Smooth muscle cell (in vitro differentiated cells): ENCODE measurements at regions not wholly inside any gene's neighbourhood (a gene's known extent, or its start where the extent isn't known, plus 50 kb on each side); places are given as distances from the start of the nearest gene placed in this dataset.

ENCODE experiments used
- DNase-seq: peaks from one replicate; lab custom pipeline; 2025; ENCODE audit not compliant: unreplicated experiment; lab: John Stamatoyannopoulos, UW
- H2AFZ ChIP-seq: fragments of 200-600 bp; sonication (generic); 2 replicates; pipeline ENCODE4 v1.6.0; 2016; ENCODE audit warnings: antibody characterized with exemption, low read depth, mild to moderate bottlenecking
- H3F3A ChIP-seq: fragments of 200-600 bp; sonication (generic); 2 replicates; pipeline ENCODE4 v1.6.0; 2017; ENCODE audit warnings: antibody characterized with exemption, low read depth
- H3K27ac ChIP-seq: fragments of 200-600 bp; sonication (generic); 2 replicates; pipeline ENCODE4 v1.5.1; 2016; ENCODE audit warnings: low read depth, mild to moderate bottlenecking
- H3K27me3 ChIP-seq: fragments of 200-600 bp; sonication (generic); 2 replicates; pipeline ENCODE4 v1.6.1; 2016; ENCODE audit warnings: low read depth, mild to moderate bottlenecking
- H3K36me3 ChIP-seq: fragments of 200-600 bp; sonication (generic); 2 replicates; pipeline ENCODE4 v1.5.1; 2016; ENCODE audit warnings: low read depth
- H3K4me1 ChIP-seq: fragments of 200-600 bp; sonication (generic); 2 replicates; pipeline ENCODE4 v1.5.1; 2016; ENCODE audit warnings: low read depth
- H3K4me2 ChIP-seq: fragments of 200-600 bp; sonication (generic); 2 replicates; pipeline ENCODE4 v1.6.0; 2016; ENCODE audit warnings: mild to moderate bottlenecking
- H3K4me3 ChIP-seq: fragments of 200-600 bp; sonication (generic); 2 replicates; pipeline ENCODE4 v1.5.1; 2016; ENCODE audit warnings: mild to moderate bottlenecking
- H3K79me2 ChIP-seq: fragments of 200-600 bp; sonication (generic); 2 replicates; pipeline ENCODE4 v1.6.0; 2016; ENCODE audit warnings: low read depth, mild to moderate bottlenecking
- H3K9ac ChIP-seq: fragments of 200-600 bp; sonication (generic); 2 replicates; pipeline ENCODE4 v1.6.0; 2016; ENCODE audit warnings: low read depth
- H3K9me3 ChIP-seq: fragments of 200-600 bp; sonication (generic); replicated peaks from 2 replicates; pipeline ENCODE4 v1.5.1; 2016; ENCODE audit warnings: low read depth
- H4K20me1 ChIP-seq: fragments of 200-600 bp; sonication (generic); 2 replicates; pipeline ENCODE4 v1.6.0; 2016; ENCODE audit warnings: low read depth
- WGBS: methylation state at CpG from one replicate; pipeline ENCODE4 v1.1.7; 2016; ENCODE audit warnings: low lambda C conversion rate; 5-methylcytosine and 5-hydroxymethylcytosine counted together
- TF ChIP-seq, protein P1 (sequence below): fragments of 200-600 bp; sonication (generic); IDR thresholded peaks from 2 replicates; pipeline ENCODE4 v1.5.1; 2017; ENCODE audit warnings: borderline replicate concordance, mild to moderate bottlenecking, antibody characterized with exemption; ENCODE audit not compliant: insufficient read depth, poor library complexity, severe bottlenecking

DNA sequence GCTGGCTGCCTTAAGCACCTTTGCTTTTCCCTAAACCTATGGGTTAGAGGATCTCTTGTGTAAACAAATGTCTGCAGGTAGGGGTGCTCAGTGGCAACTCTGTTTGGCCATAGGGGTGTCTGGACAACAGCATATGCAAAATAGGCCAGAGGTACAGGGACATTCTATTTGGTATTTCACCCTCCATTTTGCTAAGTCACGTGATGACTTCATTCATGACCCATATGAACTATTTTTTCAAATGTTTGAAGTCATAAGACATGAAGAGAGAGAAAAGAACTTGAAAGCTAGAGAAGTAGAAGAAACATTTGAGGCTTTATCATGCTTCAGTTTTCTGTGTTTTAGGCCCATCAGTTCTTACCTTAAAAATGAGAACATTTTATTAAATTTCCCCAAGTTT lies 370.2 kb downstream of the GADD45G start:
- WGBS, result 88% methylated on average over 1 of the region's 1 CpG

DNA sequence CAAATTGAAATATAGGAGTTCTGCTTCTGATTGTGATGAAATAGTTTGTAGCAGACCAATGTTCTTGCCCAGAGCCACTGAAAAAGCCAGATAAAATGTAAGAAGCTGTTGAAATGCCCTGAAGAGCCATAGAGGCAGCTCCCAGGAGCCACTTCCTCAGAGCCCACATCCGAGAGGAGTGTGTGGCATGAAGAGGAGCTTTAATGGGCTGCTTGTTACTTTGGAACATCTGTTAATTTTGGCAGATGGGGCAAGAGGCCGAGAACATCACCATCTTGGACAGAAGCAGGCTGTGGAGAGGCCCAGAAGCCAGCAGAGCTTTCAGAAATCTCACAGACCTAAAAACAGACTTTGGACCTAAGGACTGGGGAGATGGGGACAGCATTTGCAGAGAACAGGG lies 370.8 kb downstream of the GADD45G start:
- H3K9ac ChIP-seq, result no peak overlapping the region
- DNase-seq, result no peak
- no peaks in the 10 kb centered on the region for H3K79me2 ChIP-seq
- H4K20me1 ChIP-seq, result no peaks in the 10 kb centered on the region
- H3F3A ChIP-seq, result no peaks in the 10 kb centered on the region
- H2AFZ ChIP-seq, result no peak overlapping the region
- no peaks in the 10 kb centered on the region for H3K4me1 ChIP-seq
- H3K27ac ChIP-seq, result no peak overlapping the region
- TF ChIP-seq, protein P1, sequence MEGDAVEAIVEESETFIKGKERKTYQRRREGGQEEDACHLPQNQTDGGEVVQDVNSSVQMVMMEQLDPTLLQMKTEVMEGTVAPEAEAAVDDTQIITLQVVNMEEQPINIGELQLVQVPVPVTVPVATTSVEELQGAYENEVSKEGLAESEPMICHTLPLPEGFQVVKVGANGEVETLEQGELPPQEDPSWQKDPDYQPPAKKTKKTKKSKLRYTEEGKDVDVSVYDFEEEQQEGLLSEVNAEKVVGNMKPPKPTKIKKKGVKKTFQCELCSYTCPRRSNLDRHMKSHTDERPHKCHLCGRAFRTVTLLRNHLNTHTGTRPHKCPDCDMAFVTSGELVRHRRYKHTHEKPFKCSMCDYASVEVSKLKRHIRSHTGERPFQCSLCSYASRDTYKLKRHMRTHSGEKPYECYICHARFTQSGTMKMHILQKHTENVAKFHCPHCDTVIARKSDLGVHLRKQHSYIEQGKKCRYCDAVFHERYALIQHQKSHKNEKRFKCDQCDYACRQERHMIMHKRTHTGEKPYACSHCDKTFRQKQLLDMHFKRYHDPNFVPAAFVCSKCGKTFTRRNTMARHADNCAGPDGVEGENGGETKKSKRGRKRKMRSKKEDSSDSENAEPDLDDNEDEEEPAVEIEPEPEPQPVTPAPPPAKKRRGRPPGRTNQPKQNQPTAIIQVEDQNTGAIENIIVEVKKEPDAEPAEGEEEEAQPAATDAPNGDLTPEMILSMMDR, result no peak
- H3K36me3 ChIP-seq, result no peaks in the 10 kb centered on the region
- WGBS, result 95% methylated on average over 2 of the region's 2 CpGs
- H3K4me3 ChIP-seq, result no peak overlapping the region
- no peaks in the 10 kb centered on the region for H3K27me3 ChIP-seq
- no peak overlapping the region for H3K4me2 ChIP-seq
- no peaks in the 10 kb centered on the region for H3K9me3 ChIP-seq

More for the DNA sequence above, 370.2 kb downstream of the GADD45G start:
- Histone ChIP-seq H3K9ac (no peak overlapping the region), H3K27ac (no peak overlapping the region), H3F3A (no peaks in the 10 kb centered on the region), H3K79me2 (no peaks in the 10 kb centered on the region), H3K27me3 (no peaks in the 10 kb centered on the region), H3K4me2 (no peak overlapping the region), H3K9me3 (no peaks in the 10 kb centered on the region), H3K36me3 (no peaks in the 10 kb centered on the region), H3K4me1 (no peaks in the 10 kb centered on the region), H2AFZ (no peak overlapping the region), H4K20me1 (no peaks in the 10 kb centered on the region), H3K4me3 (no peak overlapping the region)
- TF ChIP-seq, protein P1, result no peak
- DNase-seq, result no peak

DNA sequence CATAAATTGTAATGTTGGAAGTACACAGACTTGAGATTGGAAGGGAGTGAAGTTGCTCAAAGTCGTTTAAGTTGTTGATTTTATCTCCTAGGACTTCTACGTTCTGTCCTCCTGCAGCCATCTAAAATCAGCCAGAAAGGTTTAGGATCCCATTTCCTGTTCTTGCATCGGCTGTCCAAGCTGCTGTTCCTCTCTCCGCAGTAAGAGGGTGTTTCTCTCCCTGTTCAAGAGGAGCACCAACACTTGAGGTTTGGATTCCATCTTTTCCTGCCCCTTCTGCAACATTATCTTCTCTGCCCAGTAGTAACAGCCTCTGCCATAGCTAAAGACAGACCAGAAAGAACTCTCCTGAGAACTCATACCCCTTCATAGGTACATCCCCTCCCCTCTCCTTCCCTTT lies 373.4 kb downstream of the GADD45G start:
- TF ChIP-seq, protein P1, result peak; percentile 24
- H3K27me3 ChIP-seq, result no peaks in the 10 kb centered on the region
- H3K9ac ChIP-seq, result no peak overlapping the region
- no peaks in the 10 kb centered on the region for H3K36me3 ChIP-seq
- no peak overlapping the region for H3K4me3 ChIP-seq
- H3K9me3 ChIP-seq, result no peaks in the 10 kb centered on the region
- 24% methylated on average over 4 of the region's 4 CpGs for WGBS
- no peak overlapping the region for H3K4me2 ChIP-seq
- peak overlapping the region; percentile 72 for H2AFZ ChIP-seq
- H3K27ac ChIP-seq, result no peak overlapping the region
- H3K4me1 ChIP-seq, result no peaks in the 10 kb centered on the region
- no peaks in the 10 kb centered on the region for H4K20me1 ChIP-seq
- no peaks in the 10 kb centered on the region for H3K79me2 ChIP-seq
- no peaks in the 10 kb centered on the region for H3F3A ChIP-seq
- no peak for DNase-seq

DNA sequence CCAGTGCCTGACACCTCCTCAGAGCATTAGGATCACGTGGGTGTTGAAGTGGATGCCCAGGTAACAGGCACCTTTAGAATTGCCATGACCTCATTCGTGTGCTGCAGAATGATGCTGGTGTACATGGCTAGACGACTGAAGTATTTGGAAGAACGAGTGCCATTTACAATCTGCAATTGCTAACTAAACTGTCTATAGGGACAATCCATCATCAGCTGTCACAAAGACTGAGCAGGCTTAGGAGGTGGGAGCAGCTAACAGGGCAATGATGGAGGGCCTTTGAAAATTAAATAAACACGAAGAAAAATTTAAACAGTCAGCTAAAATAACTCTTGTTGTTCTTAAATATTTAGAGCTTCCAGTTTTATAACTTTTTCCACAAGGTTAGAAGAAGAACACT lies 375.8 kb downstream of the GADD45G start:
- H3K27ac ChIP-seq, result no peak overlapping the region
- H3K9me3 ChIP-seq, result no peaks in the 10 kb centered on the region
- H3F3A ChIP-seq, result no peaks in the 10 kb centered on the region
- DNase-seq, result no peak
- H3K9ac ChIP-seq, result no peak overlapping the region
- no peaks in the 10 kb centered on the region for H3K36me3 ChIP-seq
- WGBS, result 80% methylated on average over 5 of the region's 5 CpGs
- no peak overlapping the region for H3K4me3 ChIP-seq
- H2AFZ ChIP-seq, result no peak overlapping the region
- no peaks in the 10 kb centered on the region for H3K27me3 ChIP-seq
- H3K79me2 ChIP-seq, result no peaks in the 10 kb centered on the region
- TF ChIP-seq, protein P1, result no peak
- no peaks in the 10 kb centered on the region for H4K20me1 ChIP-seq
- H3K4me1 ChIP-seq, result no peaks in the 10 kb centered on the region
- H3K4me2 ChIP-seq, result no peak overlapping the region
